ENCODE measurements at regions not wholly inside any gene's neighbourhood (a gene's known extent, or its start where the extent isn't known, plus 50 kb on each side); places are given as distances from the start of the nearest gene placed in this dataset.
"Not testable (repeated sequence)": the region's sequence is repeated elsewhere in the genome, so short reads cannot be mapped to it uniquely, and the experiment has no call there.

- Histone ChIP-seq H3K4me3 (no peak overlapping the region), H3K36me3 (no peaks in the 10 kb centered on the region), H3K27me3 (no peaks in the 10 kb centered on the region), H3K4me1 (no peaks in the 10 kb centered on the region), H3K27ac (no peak overlapping the region), H3K9me3 (no peaks in the 10 kb centered on the region)
- DNase-seq (ENCODE audit: low spot score in 2 of 2), result no peak
- 96% methylated on average over 1 of the region's 1 CpG for whole genome bisulfite sequencing
- TF ChIP-seq EP300 (IDR thresholded peaks at IDR 0.05) (no peak), POLR2AphosphoS5 (IDR thresholded peaks at IDR 0.05) (no peak), POLR2A (IDR thresholded peaks at IDR 0.05) (no peak), CTCF (IDR thresholded peaks at IDR 0.05) (no peak)
Observed at GRCh38 chr5:25979086-25979485, 1059.3 kb downstream of the CDH9 start.

GRCh38 chr5:25975885-25976284 lies 1062.5 kb downstream of the CDH9 start:
- TF ChIP-seq CTCF (IDR thresholded peaks at IDR 0.05), result no peak
- no peak for TF ChIP-seq POLR2AphosphoS5 (IDR thresholded peaks at IDR 0.05)
- no peak for TF ChIP-seq POLR2A (IDR thresholded peaks at IDR 0.05)
- no peak for TF ChIP-seq EP300 (IDR thresholded peaks at IDR 0.05)
- H3K27ac ChIP-seq, result no peak overlapping the region
- no peak overlapping the region for H3K4me3 ChIP-seq
- no peak for DNase-seq (ENCODE audit: low spot score in 2 of 2)
- WGBS, result 65% methylated on average over 2 of the region's 2 CpGs
- H3K27me3 ChIP-seq, result no peaks in the 10 kb centered on the region
- no peaks in the 10 kb centered on the region for H3K36me3 ChIP-seq
- no peaks in the 10 kb centered on the region for H3K4me1 ChIP-seq
- no peaks in the 10 kb centered on the region for H3K9me3 ChIP-seq

- no peaks in the 10 kb centered on the region for H3K27me3 ChIP-seq
- H3K36me3 ChIP-seq, result no peaks in the 10 kb centered on the region
- H3K27ac ChIP-seq, result no peak overlapping the region
- no peaks in the 10 kb centered on the region for H3K4me1 ChIP-seq
- TF ChIP-seq CTCF (IDR thresholded peaks at IDR 0.05) (no peak), POLR2A (IDR thresholded peaks at IDR 0.05) (no peak), EP300 (IDR thresholded peaks at IDR 0.05) (no peak)
- no peaks in the 10 kb centered on the region for H3K9me3 ChIP-seq
- no peak for DNase-seq (ENCODE audit: low spot score in 2 of 2)
- 84% methylated on average over 1 of the region's 1 CpG for WGBS
- no peak overlapping the region for H3K4me3 ChIP-seq
Observed at GRCh38 chr5:25974451-25974850, 1063.9 kb downstream of the CDH9 start.

- WGBS, result 83% methylated on average over 3 of the region's 3 CpGs
- Histone ChIP-seq H3K9me3 (no peaks in the 10 kb centered on the region), H3K27me3 (no peaks in the 10 kb centered on the region), H3K36me3 (no peaks in the 10 kb centered on the region), H3K4me1 (no peaks in the 10 kb centered on the region), H3K27ac (no peak overlapping the region), H3K4me3 (no peak overlapping the region)
- DNase-seq (ENCODE audit: low spot score in 2 of 2), result no peak
- TF ChIP-seq POLR2A (IDR thresholded peaks at IDR 0.05) (no peak), CTCF (IDR thresholded peaks at IDR 0.05) (no peak), EP300 (IDR thresholded peaks at IDR 0.05) (no peak), POLR2AphosphoS5 (IDR thresholded peaks at IDR 0.05) (no peak)
Observed at GRCh38 chr5:25970906-25971489, 1067.4 kb downstream of the CDH9 start.

GRCh38 chr5:25969042-25969441 lies 1069.3 kb downstream of the CDH9 start:
- not testable (repeated sequence) for H3K36me3 ChIP-seq; H3K27me3 ChIP-seq; H3K4me3 ChIP-seq; DNase-seq (ENCODE audit: low spot score in 2 of 2); H3K4me1 ChIP-seq; H3K9me3 ChIP-seq; H3K27ac ChIP-seq
- WGBS, result 58% methylated on average over 2 of the region's 2 CpGs

GRCh38 chr5:25964009-25964372 lies 1074.4 kb downstream of the CDH9 start:
- Histone ChIP-seq H3K27me3 (no peaks in the 10 kb centered on the region), H3K4me3 (no peak overlapping the region), H3K9me3 (no peaks in the 10 kb centered on the region), H3K27ac (no peak overlapping the region), H3K36me3 (no peaks in the 10 kb centered on the region), H3K4me1 (no peaks in the 10 kb centered on the region)
- no peak for DNase-seq (ENCODE audit: low spot score in 2 of 2)
- 89% methylated on average over 3 of the region's 3 CpGs for WGBS
- no peak for TF ChIP-seq EP300 (IDR thresholded peaks at IDR 0.05)
- no peak for TF ChIP-seq CTCF (IDR thresholded peaks at IDR 0.05)
- TF ChIP-seq POLR2AphosphoS5 (IDR thresholded peaks at IDR 0.05), result no peak
- TF ChIP-seq POLR2A (IDR thresholded peaks at IDR 0.05), result no peak

Measured in suprapubic skin (tissue), 4 donors.